Astrocyte of the cerebellum (primary cell): ENCODE measurements at regions not wholly inside any gene's neighbourhood (a gene's known extent, or its start where the extent isn't known, plus 50 kb on each side); places are given as distances from the start of the nearest gene placed in this dataset.

ENCODE experiments used
- DNase-seq: peaks from one replicate; pipeline ENCODE4 v3.0.0-alpha.2; 2011; ENCODE audit warnings: low read depth
- H3K4me3 ChIP-seq: 2 replicates; pipeline ENCODE4 v1.5.1; 2011; ENCODE audit warnings: mild to moderate bottlenecking, low read depth, low read length, moderate library complexity
- in situ Hi-C: cut with HindIII; loops from 2 replicates; pipeline ENCODE4 v1.10.0; 2017; ENCODE audit warnings: low sequenced_read_pairs
- TF ChIP-seq, protein P1 (sequence below): IDR thresholded peaks from 2 replicates; pipeline ENCODE4 v1.5.1; 2012; ENCODE audit warnings: low read length, low read depth, moderate library complexity, mild to moderate bottlenecking; ENCODE audit errors: missing control alignments

DNA sequence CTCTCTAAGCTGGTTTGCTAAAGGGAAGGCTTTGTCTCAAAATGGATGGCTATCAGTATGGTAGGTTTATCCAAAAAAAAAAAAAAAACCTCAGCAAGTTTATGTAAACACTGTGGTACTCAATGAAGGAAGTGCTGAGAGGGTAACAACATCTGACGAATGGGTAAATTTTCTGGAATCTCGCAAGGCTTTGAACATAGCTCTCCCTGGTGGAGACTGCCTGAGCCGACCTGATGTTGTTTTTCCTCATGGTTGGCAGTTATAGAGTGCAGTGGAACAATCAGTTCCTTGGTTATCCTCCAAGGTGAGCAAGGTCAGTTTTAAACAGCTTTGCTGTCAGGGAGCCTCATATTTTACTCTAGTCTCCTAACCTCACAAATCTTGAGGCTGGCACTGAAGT is 94.6 kb downstream of the ZPLD1 start:
- in situ Hi-C loops = no loop called here
- TF ChIP-seq, protein P1, sequence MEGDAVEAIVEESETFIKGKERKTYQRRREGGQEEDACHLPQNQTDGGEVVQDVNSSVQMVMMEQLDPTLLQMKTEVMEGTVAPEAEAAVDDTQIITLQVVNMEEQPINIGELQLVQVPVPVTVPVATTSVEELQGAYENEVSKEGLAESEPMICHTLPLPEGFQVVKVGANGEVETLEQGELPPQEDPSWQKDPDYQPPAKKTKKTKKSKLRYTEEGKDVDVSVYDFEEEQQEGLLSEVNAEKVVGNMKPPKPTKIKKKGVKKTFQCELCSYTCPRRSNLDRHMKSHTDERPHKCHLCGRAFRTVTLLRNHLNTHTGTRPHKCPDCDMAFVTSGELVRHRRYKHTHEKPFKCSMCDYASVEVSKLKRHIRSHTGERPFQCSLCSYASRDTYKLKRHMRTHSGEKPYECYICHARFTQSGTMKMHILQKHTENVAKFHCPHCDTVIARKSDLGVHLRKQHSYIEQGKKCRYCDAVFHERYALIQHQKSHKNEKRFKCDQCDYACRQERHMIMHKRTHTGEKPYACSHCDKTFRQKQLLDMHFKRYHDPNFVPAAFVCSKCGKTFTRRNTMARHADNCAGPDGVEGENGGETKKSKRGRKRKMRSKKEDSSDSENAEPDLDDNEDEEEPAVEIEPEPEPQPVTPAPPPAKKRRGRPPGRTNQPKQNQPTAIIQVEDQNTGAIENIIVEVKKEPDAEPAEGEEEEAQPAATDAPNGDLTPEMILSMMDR = peak; percentile 58
- H3K4me3 ChIP-seq = no peak overlapping the region
- no peak for DNase-seq

DNA sequence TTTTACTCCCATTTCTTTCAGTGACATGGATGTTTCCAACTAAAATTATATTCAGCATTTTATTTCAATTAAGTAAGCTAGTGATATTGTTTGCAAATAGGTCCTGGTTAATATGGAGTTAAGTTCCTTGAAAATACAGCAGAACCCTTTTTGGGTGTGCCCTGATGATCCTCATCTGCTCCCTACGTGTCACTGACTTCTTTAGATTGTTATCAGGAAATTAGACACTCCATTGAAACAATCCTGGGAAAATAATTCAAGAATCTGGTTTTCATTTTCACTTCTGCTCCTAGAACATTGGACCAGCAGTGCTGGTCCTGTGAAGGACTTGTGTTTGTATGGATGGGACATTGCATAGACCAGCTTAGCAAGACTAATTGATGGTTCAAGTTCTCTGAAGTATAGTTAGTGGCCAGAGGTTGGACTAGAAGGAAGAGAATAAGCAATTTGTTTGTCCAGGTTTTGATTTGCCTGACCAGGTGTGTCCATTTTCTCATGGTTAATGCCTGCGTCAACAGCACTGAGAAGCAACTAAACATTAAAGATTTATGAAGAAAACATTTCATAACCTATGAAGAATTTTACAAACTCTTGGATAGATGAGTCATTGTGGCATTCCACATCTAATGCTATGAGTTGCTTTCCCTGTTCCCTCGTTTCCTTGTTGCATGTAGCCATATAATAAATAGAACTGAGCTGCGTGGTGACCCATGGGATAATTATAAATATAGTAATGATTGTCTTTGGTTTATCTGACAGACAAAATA is 95.8 kb downstream of the ZPLD1 start:
- in situ Hi-C loops = loop anchor here (10.0 kb wide), 2 partner anchors 306 to 726 kb away; no protein-coding TSS in a partner anchor
- no peak for DNase-seq
- TF ChIP-seq, protein P1 = no peak

GRCh38 chr3:102531686-102532085 is 96.9 kb downstream of the ZPLD1 start:
- TF ChIP-seq, protein P1 = no peak
- no peak overlapping the region for H3K4me3 ChIP-seq
- no peak for DNase-seq
- in situ Hi-C loops = loop anchor here (10.0 kb wide), 2 partner anchors 307 to 727 kb away; no protein-coding TSS in a partner anchor

More for the DNA sequence above, 95.8 kb downstream of the ZPLD1 start:
- H3K4me3 ChIP-seq = no peak overlapping the region

DNA sequence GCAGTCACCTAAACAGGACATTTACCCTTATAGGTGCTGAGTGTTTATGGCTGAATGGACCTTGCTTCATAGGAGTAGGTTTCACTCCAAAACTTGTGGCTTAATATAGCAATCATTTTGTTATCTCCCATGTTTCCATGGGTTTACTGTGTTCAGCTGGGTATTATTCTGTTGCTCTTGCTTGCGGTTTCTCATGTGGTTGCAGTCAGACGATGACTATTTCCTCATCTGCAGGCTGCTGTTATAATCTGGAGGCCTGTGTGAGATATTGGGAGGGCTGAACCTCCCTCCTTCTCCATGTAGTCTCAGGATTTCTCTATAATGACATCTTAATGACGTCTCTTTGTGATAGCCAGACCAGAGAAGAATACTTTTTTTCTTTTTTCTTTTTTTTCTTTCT is 98.1 kb downstream of the ZPLD1 start:
- TF ChIP-seq, protein P1 = no peak
- H3K4me3 ChIP-seq = no peak overlapping the region
- no peak for DNase-seq
- in situ Hi-C loops = loop anchor here (10.0 kb wide), 2 partner anchors 308 to 728 kb away; no protein-coding TSS in a partner anchor

- TF ChIP-seq, protein P1 = no peak
Observed at GRCh38 chr3:102533784-102534183, 99.0 kb downstream of the ZPLD1 start.

DNA sequence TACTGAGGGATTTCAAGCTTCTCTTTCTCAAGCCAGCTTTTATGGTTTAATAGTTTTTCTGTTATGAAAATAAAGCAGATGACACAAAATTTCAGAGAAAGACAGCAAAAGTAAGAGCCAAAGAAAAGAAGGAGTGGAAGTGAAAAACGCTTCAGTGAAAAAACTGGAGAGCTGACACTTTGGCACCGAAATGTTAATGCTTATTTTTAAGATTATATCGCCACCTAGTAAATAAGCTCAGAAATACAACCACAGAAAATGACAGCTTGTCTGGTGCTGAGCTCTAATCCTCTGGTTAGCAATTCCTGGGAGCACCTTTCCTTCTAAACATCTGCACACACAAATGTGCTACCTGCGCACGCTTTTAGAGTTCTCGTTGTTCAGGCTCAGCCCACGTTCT is 101.6 kb downstream of the ZPLD1 start:
- in situ Hi-C loops = loop anchor here (10.0 kb wide), 2 partner anchors 312 to 732 kb away; no protein-coding TSS in a partner anchor
- TF ChIP-seq, protein P1 = peak; percentile 43
- peak; percentile 36 for DNase-seq
- no peak overlapping the region for H3K4me3 ChIP-seq

More at GRCh38 chr3:102533784-102534183, 99.0 kb downstream of the ZPLD1 start:
- no peak overlapping the region for H3K4me3 ChIP-seq
- no peak for DNase-seq
- in situ Hi-C loops = loop anchor here (10.0 kb wide), 2 partner anchors 309 to 729 kb away; no protein-coding TSS in a partner anchor
